B cell (primary cell): ENCODE measurements at regions not wholly inside any gene's neighbourhood (a gene's known extent, or its start where the extent isn't known, plus 50 kb on each side); places are given as distances from the start of the nearest gene placed in this dataset.

Source experiments
- ATAC-seq: fragments of 200-7000 bp; cut with Tn5 transposase; one replicate; pipeline ENCODE4 v1.10.0; 2021; ENCODE audit warnings: low read depth, mild to moderate bottlenecking, moderate number of reproducible peaks, moderate library complexity
- CTCF ChIA-PET: fragments of 350-600 bp; sonication (Branson Sonifier 250); formaldehyde crosslinking; loops from one replicate; lab custom pipeline; 2021; ENCODE audit warnings: antibody characterized with exemption, inconsistent platforms; lab: Charles Lee
- POLR2A ChIA-PET: fragments of 350-600 bp; sonication (Branson Sonifier 250); formaldehyde crosslinking; loops from one replicate; lab custom pipeline; 2021; ENCODE audit warnings: antibody characterized with exemption; lab: Charles Lee
- DNase-seq: peaks from one replicate; pipeline ENCODE4 v3.0.0; 2013
- H2AFZ ChIP-seq: 2 replicates; pipeline ENCODE4 v1.6.1; 2012; ENCODE audit warnings: mild to moderate bottlenecking, low read depth, low read length; ENCODE audit not compliant: insufficient read depth, poor library complexity, severe bottlenecking
- H3K27ac ChIP-seq, 2 donors: 1 replicate in 1 of 2; 2 replicates in 1 of 2; pipeline ENCODE4 v1.5.1; 2012 to 2013; ENCODE audit warnings: low read length in 2 of 2, mild to moderate bottlenecking in 2 of 2, moderate library complexity in 1 of 2
- H3K27me3 ChIP-seq, 4 experiments: fragments of 200-600 bp in 1 of 4; sonication (generic) in 1 of 4; replicated peaks in 1 of 4; 1 replicate in 2 of 4; 2 replicates in 2 of 4; pipeline versions ENCODE4 v1.6.1 to v1.7.0; 2013 to 2016; ENCODE audit warnings: low read length in 3 of 4, mild to moderate bottlenecking in 2 of 4, mixed read lengths in 1 of 4, moderate library complexity in 1 of 4; ENCODE audit not compliant: insufficient read depth in 4 of 4, control insufficient read depth in 3 of 4; ENCODE audit errors: control extremely low read depth in 1 of 4
- H3K36me3 ChIP-seq, 2 experiments: replicated peaks in 1 of 2; 1 replicate in 1 of 2; 2 replicates in 1 of 2; pipeline versions ENCODE4 v1.6.1 to v1.7.1; 2013; ENCODE audit warnings: low read length in 1 of 2; ENCODE audit not compliant: insufficient read depth in 2 of 2, control insufficient read depth in 1 of 2; ENCODE audit errors: control extremely low read depth in 1 of 2, extremely low read depth in 1 of 2
- H3K4me1 ChIP-seq, 2 donors: fragments of 200-600 bp in 1 of 2; sonication (generic) in 1 of 2; 1 replicate in 1 of 2; 2 replicates in 1 of 2; pipeline versions ENCODE4 v1.5.1 to v1.6.1; 2013 to 2017; ENCODE audit warnings: low read length in 2 of 2; ENCODE audit not compliant: control insufficient read depth in 2 of 2, insufficient read depth in 2 of 2
- H3K4me2 ChIP-seq: replicated peaks from 2 replicates; pipeline ENCODE3; 2012; ENCODE audit warnings: mild to moderate bottlenecking, low read depth, low read length; ENCODE audit not compliant: poor library complexity, severe bottlenecking
- H3K4me3 ChIP-seq, 5 experiments: fragments of 200-600 bp in 1 of 5; sonication (generic) in 1 of 5; 1 replicate in 3 of 5; 2 replicates in 2 of 5; pipeline versions ENCODE4 v1.5.1 to v1.7.0; 2011 to 2016; ENCODE audit warnings: low read length in 4 of 5, mild to moderate bottlenecking in 4 of 5, low read depth in 2 of 5, control low read depth in 1 of 5, moderate library complexity in 1 of 5; ENCODE audit not compliant: insufficient read depth in 1 of 5; ENCODE audit errors: control extremely low read depth in 1 of 5, extremely low read depth in 1 of 5
- H3K79me2 ChIP-seq: fragments of 200-600 bp; sonication (generic); one replicate; pipeline ENCODE4 v1.6.0; 2016; ENCODE audit warnings: low read length; ENCODE audit not compliant: control insufficient read depth, insufficient read depth
- H3K9ac ChIP-seq: fragments of 200-600 bp; sonication (generic); 2 replicates; pipeline ENCODE4 v1.6.1; 2017; ENCODE audit warnings: mild to moderate bottlenecking, low read length, moderate library complexity
- H3K9me3 ChIP-seq, 3 donors: one replicate each; pipeline versions ENCODE4 v1.6.1 to v1.7.1; 2013; ENCODE audit warnings: low read length in 2 of 3; ENCODE audit not compliant: control insufficient read depth in 2 of 3, insufficient read depth in 1 of 3; ENCODE audit errors: control extremely low read depth in 1 of 3
- H4K20me1 ChIP-seq: 2 replicates; pipeline ENCODE4 v1.6.0; 2012; ENCODE audit warnings: mild to moderate bottlenecking, low read length; ENCODE audit not compliant: insufficient read depth, control insufficient read depth, poor library complexity, severe bottlenecking
- H3K27ac Mint-ChIP-seq: one replicate; pipeline ENCODE4 v1.8.0; 2021; ENCODE audit warnings: mixed read lengths
- H3K27me3 Mint-ChIP-seq: one replicate; pipeline ENCODE4 v1.8.0; 2021; ENCODE audit warnings: mixed read lengths
- H3K4me1 Mint-ChIP-seq: one replicate; pipeline ENCODE4 v1.8.0; 2021; ENCODE audit warnings: mixed read lengths
- H3K4me3 Mint-ChIP-seq: one replicate; pipeline ENCODE4 v1.8.0; 2021; ENCODE audit warnings: mixed read lengths
- H3K9me3 Mint-ChIP-seq: one replicate; pipeline ENCODE4 v1.8.0; 2022; ENCODE audit warnings: mixed read lengths; ENCODE audit not compliant: insufficient read depth
- CTCF ChIP-seq: fragments of 200-600 bp; IDR thresholded peaks from one replicate; pipeline ENCODE4 v1.8.0; 2022; ENCODE audit warnings: antibody characterized with exemption, mild to moderate bottlenecking
- EZH2 ChIP-seq: IDR thresholded peaks from 2 replicates; pipeline ENCODE4 v1.6.1; 2012; ENCODE audit warnings: borderline replicate concordance, low read depth, mild to moderate bottlenecking, moderate library complexity, low read length; ENCODE audit not compliant: insufficient read depth, poor library complexity, severe bottlenecking
- whole genome bisulfite sequencing: methylation state at CpG from one replicate; pipeline ENCODE4 v1.1.5; 2013; ENCODE audit warnings: missing lambda C conversion rate; ENCODE audit not compliant: insufficient coverage; 5-methylcytosine and 5-hydroxymethylcytosine counted together
- intact Hi-C: fragments of 100-400 bp; cut with micrococcal nuclease; formaldehyde crosslinking; loops from one replicate; pipeline ENCODE4 v1.10.0; 2022

- Mint-ChIP-seq H3K27me3 (no peaks in the 10 kb centered on the region), H3K4me3 (no peak overlapping the region), H3K9me3 (peaks cover 2% of the 10 kb centered on the region), H3K27ac (no peak overlapping the region), H3K4me1 (peaks cover 14% of the 10 kb centered on the region)
- H3K27me3 ChIP-seq = no peaks in the 10 kb centered on the region
- H2AFZ ChIP-seq = no peak overlapping the region
- intact Hi-C loops = no loop called here
- POLR2A ChIA-PET = no interaction called here
- no peak for ATAC-seq
- H3K27ac ChIP-seq = no peak overlapping the region
- no peaks in the 10 kb centered on the region for H3K36me3 ChIP-seq
- no peak overlapping the region for H3K9ac ChIP-seq
- no peak overlapping the region for H3K4me3 ChIP-seq
- no peaks in the 10 kb centered on the region for H3K79me2 ChIP-seq
- H4K20me1 ChIP-seq = no peaks in the 10 kb centered on the region
- no peaks in the 10 kb centered on the region for H3K9me3 ChIP-seq
- H3K4me1 ChIP-seq = peaks cover 10 to 13% of the 10 kb centered on the region in 2 donors
- TF ChIP-seq EZH2 (no peak), CTCF (no peak)
- DNase-seq = no peak
- no peak overlapping the region for H3K4me2 ChIP-seq
- CTCF ChIA-PET = no interaction called here
- 91% methylated on average over 4 of the region's 4 CpGs for whole genome bisulfite sequencing
Observed at GRCh38 chr5:158549311-158549710, 550.4 kb downstream of the EBF1 start.

GRCh38 chr5:158546748-158547147 is 553.0 kb downstream of the EBF1 start:
- CTCF ChIA-PET = no interaction called here
- H3K36me3 ChIP-seq = no peaks in the 10 kb centered on the region
- no peak overlapping the region for H3K9ac ChIP-seq
- TF ChIP-seq CTCF (no peak), EZH2 (no peak)
- no peak overlapping the region for H3K4me3 ChIP-seq
- H4K20me1 ChIP-seq = no peaks in the 10 kb centered on the region
- ATAC-seq (no peak), DNase-seq (no peak)
- Mint-ChIP-seq H3K4me1 (peaks cover 25% of the 10 kb centered on the region), H3K27ac (no peak overlapping the region), H3K9me3 (peaks cover 2% of the 10 kb centered on the region), H3K27me3 (no peaks in the 10 kb centered on the region), H3K4me3 (no peak overlapping the region)
- no peak overlapping the region for H3K4me2 ChIP-seq
- H3K79me2 ChIP-seq = no peaks in the 10 kb centered on the region
- H2AFZ ChIP-seq = no peak overlapping the region
- POLR2A ChIA-PET = no interaction called here
- no peaks in the 10 kb centered on the region for H3K27me3 ChIP-seq
- H3K9me3 ChIP-seq = no peaks in the 10 kb centered on the region
- peaks cover 17 to 19% of the 10 kb centered on the region in 2 donors for H3K4me1 ChIP-seq
- intact Hi-C loops = no loop called here
- H3K27ac ChIP-seq = no peak overlapping the region
- no CpG with 5 or more reads among the region's 9 CpGs for WGBS
